ENCODE measurements at regions not wholly inside any gene's neighbourhood (a gene's known extent, or its start where the extent isn't known, plus 50 kb on each side); places are given as distances from the start of the nearest gene placed in this dataset.
"Not testable (repeated sequence)": the region's sequence is repeated elsewhere in the genome, so short reads cannot be mapped to it uniquely, and the experiment has no call there.

DNA sequence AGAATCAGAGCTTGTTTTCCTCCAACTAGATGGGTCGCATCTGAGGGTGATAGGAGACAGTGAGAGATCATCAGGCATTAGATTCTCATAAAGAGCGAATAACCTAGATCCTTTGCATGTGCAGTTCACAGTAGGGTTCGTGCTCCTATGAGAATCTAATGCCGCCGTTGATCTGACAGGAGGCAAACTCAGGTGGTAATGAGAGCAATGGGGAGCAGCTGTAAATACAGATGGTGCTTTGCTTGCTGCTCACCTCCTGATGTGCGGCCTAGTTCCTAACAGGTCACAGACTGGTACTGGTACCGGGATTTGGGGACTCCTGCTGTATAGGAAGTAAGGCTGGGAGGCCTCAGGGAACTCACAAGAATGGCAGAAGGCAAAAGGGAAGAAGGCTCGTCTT is 276.5 kb downstream of the FAT4 start:
- DNase-seq (ENCODE audit: low read depth), result no peak

- no peak for DNase-seq (ENCODE audit: low read depth)
These were observed 279.4 kb downstream of the FAT4 start for GRCh38 chr4:125594056-125594602.

- not testable (repeated sequence) for DNase-seq (ENCODE audit: low read depth)
These were observed 291.2 kb downstream of the FAT4 start for GRCh38 chr4:125605926-125606325.

- no peak for DNase-seq (ENCODE audit: low read depth)
These were observed 305.5 kb downstream of the FAT4 start for GRCh38 chr4:125620066-125620860.

DNA sequence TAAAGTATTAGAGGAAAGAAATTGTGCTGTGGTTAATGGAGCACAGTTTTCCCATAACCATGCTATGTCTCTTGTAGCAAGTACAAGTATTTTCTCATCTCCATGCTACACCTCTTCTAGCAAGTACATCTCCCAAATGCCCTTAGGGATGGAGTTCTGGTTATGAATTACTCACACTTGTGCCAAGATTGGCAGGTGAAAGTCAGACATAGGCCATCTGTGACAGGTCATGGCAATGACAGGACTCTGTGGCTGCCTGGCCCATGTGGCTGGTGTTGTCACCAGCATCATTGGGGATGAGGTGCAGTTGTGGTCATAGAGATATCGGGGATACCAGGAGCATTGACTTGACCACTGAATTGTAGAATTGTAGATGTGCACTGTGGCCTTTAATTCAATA is 310.2 kb downstream of the FAT4 start:
- DNase-seq (ENCODE audit: low read depth), result no peak

DNA sequence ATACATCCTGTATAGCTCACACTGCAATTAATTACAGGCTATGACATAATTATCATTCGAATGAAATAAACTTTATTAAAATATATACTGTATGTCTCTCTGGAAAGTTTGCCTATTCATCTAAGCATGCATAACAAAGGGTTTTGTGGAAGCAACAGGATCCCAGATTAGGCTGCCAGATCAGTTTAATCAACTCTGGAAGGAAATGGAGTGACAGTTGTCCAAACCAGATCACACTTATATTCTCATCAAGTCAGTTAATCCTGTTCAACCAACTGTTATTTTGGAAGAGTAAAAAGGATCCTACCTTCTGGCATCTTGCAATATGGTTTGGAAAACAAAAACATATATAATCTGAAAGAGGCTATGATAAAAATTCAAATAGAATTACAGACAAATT is 312.2 kb downstream of the FAT4 start:
- DNase-seq (ENCODE audit: low read depth), result no peak

DNA sequence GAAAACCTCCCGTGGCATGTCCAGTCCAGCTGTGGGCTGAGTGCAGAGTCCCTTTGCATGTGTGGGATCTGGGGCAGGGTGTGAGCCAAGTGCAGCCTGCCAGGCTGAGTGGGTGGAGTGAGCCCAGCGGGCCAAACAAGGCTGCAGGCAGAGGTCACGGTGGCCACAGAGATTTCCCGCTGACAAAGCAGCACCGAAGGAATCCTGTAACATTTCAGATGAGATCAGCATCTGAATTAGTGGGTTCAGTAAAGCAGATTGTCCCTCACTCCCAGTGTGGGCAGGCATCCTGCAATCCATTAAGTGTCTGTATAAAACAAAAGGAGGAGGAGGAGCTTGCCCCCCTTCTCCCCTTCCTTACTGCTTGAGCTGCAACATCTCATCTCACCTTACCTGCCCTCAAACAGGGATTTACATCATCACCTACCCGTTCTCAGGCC is 324.4 kb downstream of the FAT4 start:
- no peak for DNase-seq (ENCODE audit: low read depth)

DNA sequence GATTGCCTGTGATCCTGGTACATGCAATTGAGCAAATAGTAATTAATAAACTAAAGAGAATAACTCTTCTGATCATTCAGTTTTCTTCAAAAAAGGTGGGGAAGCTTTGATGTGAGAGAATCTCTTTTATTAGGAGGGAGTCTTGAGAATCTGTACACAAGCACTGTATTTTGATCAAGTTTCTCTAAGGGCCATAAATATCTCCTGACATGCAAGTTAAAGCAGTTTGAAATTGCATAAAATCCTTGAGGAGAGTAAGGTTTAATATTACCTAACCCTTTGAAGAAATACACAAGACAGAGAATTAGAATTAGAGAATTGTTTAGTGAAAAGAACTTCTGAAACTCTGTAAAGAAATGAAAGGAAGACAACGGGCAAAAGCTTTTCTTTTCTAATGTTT is 326.9 kb downstream of the FAT4 start:
- DNase-seq (ENCODE audit: low read depth), result no peak

DNA sequence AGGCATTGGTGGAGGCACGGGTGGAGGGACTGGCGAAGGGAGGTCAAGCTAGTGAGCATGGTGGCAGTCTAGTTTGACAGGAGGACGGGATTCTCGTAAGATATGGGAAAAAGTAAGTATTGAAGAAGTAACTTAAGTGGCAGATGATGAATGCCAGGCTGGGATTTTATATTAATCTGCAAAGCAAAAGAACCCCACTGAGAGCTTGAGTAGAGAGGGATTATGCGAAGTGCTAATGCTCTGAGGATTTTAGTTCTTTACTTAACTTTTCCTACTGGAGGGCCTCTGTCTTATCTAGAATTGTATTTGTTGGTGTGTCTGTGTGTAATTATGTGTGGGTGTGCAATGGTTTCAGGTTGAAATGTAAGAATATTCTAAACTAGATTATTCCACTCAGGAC is 327.9 kb downstream of the FAT4 start:
- DNase-seq (ENCODE audit: low read depth), result no peak

- DNase-seq (ENCODE audit: low read depth), result no peak
These were observed 334.7 kb downstream of the FAT4 start for GRCh38 chr4:125649452-125649851.

- DNase-seq (ENCODE audit: low read depth), result no peak
These were observed 335.8 kb downstream of the FAT4 start for GRCh38 chr4:125650557-125650956.

DNA sequence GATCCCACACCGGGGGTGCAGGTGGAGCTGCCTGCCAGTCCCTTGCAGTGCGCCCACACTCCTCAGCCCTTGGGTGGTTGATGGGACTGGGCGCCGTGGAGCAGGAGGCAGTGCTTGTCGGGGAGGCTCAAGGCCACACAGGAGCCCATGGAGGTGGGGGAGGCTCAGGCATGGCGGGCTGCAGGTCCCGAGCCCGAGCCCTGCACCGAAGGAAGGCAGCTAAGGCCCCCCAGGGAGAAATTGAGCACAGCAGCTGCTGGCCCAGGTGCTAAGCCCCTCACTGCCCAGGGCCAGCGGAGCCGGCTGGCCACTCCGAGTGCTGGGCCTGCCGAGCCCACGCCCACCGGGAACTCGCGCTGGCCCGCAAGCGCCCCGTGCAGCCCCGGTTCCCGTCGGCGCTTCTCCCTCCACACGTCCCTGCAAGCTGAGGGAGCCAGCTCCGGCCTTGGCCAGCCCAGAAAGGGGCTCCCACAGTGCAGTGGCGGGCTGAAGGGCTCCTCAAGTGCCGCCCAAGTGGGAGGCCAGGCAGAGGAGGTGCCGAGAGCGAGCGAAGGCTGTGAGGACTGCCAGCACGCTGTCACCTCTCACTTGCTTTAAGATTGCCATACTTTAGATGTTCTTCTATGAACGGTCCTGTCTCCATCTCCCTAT is 337.1 kb downstream of the FAT4 start:
- not testable (repeated sequence) for DNase-seq (ENCODE audit: low read depth)

GRCh38 chr4:125658773-125659172 is 344.0 kb downstream of the FAT4 start:
- DNase-seq (ENCODE audit: low read depth), result no peak

DNA sequence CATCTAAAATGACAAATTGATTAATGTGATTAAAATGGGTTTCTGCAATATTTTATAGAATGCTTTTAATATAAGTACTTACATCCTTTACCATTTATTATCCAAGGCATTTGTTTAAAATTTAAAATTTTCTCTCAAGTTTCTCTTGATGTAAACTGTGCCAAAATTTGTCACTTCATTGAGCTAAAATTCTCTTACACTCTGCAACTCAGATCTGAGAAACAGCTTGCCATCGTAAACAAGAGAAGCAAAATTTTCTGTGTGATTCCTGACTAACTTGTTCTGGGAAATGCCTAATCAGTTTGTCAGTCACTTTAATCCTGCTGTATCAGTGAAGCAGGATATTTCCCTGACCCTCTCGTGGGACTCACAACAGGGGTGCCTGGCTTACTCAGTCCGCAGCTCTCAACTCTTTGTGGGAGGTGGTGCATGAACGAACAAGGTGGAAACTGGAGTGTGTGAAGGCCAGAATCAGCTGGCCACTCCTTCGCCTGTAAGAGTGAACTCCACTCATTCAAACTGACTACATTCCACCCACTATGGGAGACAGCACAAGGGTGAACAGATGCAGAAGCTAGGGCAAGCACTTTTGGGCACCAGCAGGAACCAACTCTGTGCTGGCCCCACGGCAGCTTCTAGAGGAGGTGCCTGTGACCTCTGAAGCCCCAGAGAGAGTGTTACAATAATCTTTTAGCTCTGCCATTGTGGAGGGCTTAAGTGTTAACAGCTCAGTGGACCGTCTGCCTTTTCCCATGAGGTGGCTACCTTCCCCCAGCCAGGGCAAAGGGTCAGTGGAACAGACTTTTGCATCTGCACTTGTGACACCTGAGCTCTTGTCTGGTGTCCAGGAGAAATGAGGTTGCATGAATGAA is 349.4 kb downstream of the FAT4 start:
- no peak for DNase-seq (ENCODE audit: low read depth)

GRCh38 chr4:125666635-125667034 is 351.9 kb downstream of the FAT4 start:
- DNase-seq (ENCODE audit: low read depth), result no peak

GRCh38 chr4:125676156-125676555 is 361.4 kb downstream of the FAT4 start:
- DNase-seq (ENCODE audit: low read depth), result no peak

DNA sequence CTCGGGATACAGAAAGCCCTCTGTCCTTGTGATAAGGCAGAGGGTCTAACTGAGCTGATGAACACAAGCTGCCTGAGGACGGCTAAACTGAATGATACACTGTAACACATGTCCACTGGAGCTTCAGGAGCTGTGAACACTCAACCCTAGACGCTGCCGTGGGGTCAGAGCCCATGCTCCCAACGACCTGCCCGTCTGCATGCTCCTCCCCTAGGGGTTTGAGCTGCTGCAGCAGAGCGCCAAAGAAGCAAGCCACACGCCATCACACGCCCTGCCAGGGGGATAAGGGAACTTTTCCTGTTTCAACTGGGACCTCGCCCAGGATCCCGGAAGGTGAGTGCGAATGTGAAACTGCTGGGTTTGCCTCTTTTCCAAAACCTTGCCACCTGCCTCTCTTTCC is 361.8 kb downstream of the FAT4 start:
- no peak for DNase-seq (ENCODE audit: low read depth)

- DNase-seq (ENCODE audit: low read depth), result no peak
These were observed 363.0 kb downstream of the FAT4 start for GRCh38 chr4:125677665-125678307.

- no peak for DNase-seq (ENCODE audit: low read depth)
These were observed 365.2 kb downstream of the FAT4 start for GRCh38 chr4:125679989-125680388.

- no peak for DNase-seq (ENCODE audit: low read depth)
These were observed 366.5 kb downstream of the FAT4 start for GRCh38 chr4:125681240-125681639.

DNA sequence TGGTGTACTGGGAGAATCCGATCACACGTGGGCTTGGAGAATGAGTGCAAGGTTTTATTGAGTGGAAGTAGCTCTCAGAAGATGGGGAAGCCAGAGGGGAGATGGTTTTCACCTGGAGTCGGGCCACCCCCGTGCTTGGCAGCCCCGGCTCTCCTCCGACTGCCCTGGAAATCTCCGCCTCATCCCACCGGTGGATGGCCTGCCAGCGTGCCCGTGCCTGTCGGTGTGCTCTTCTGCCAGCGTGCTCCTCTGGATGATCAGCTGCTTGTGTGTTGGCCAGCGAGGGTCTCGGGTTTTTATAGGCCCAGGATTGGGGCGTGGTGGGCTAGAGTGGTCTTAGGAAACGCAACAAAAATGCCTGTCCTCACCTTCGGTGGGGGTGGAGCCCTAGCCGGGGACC is 368.0 kb downstream of the FAT4 start:
- no peak for DNase-seq (ENCODE audit: low read depth)

GRCh38 chr4:125688841-125689240 is 374.1 kb downstream of the FAT4 start:
- DNase-seq (ENCODE audit: low read depth), result no peak

All from activated T-cell treated with anti-CD3 and anti-CD28 coated beads for 24 hours (primary cell).